ENCODE measurements at regions not wholly inside any gene's neighbourhood (a gene's known extent, or its start where the extent isn't known, plus 50 kb on each side); places are given as distances from the start of the nearest gene placed in this dataset.

DNA sequence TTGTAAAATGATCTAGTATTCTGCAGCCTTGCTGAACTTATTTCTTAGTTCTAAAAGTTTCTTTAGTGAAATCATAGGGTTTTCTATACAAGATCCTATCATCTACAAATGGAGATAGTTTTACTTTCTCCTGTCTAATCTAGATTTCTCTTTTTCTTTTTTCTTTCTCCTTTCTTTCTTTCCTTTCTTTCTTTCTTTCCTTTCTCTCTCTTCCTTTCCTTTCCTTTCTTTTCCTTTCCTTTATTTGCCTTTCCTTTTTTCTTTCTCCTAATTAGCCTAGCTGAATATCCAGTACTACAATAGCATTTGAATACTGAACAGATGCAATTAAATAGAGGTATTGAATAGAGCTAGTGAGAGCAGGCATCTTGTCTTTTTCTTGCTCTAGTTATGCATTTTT, 186.6 kb upstream of the SPAG17 start:
- no peak for TF ChIP-seq EZH2 (IDR thresholded peaks at IDR 0.05; ENCODE audit: insufficient read depth, poor library complexity, severe bottlenecking)
- no peak for TF ChIP-seq EZH2phosphoT487 (IDR thresholded peaks at IDR 0.05; ENCODE audit: insufficient read depth, low read depth)

Data from GM23248 (cell line).